ENCODE measurements at regions not wholly inside any gene's neighbourhood (a gene's known extent, or its start where the extent isn't known, plus 50 kb on each side); places are given as distances from the start of the nearest gene placed in this dataset.

DNA sequence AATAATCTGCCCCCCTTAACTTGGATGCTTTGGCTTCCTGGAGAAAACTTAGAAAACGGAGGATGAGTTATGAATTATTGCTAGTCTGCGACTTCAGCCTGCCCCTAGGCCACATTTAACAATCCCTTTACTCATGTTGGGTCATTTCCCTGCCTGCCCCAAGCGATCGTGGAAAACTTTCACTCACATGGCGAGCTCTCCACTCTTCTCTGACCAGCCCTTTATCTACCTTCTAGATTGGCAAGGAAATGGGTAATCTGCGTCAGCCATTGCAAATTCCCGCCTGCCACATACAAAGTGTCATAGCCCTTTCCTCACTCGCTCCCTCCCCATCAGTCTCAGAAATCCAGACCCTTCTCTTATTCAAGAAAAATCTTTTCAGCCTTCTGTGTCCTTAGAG lies 154.3 kb upstream of the IRS2 start:
- no peak for TF ChIP-seq POLR2A (IDR thresholded peaks at IDR 0.05)
- TF ChIP-seq, protein P1, sequence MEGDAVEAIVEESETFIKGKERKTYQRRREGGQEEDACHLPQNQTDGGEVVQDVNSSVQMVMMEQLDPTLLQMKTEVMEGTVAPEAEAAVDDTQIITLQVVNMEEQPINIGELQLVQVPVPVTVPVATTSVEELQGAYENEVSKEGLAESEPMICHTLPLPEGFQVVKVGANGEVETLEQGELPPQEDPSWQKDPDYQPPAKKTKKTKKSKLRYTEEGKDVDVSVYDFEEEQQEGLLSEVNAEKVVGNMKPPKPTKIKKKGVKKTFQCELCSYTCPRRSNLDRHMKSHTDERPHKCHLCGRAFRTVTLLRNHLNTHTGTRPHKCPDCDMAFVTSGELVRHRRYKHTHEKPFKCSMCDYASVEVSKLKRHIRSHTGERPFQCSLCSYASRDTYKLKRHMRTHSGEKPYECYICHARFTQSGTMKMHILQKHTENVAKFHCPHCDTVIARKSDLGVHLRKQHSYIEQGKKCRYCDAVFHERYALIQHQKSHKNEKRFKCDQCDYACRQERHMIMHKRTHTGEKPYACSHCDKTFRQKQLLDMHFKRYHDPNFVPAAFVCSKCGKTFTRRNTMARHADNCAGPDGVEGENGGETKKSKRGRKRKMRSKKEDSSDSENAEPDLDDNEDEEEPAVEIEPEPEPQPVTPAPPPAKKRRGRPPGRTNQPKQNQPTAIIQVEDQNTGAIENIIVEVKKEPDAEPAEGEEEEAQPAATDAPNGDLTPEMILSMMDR (IDR thresholded peaks at IDR 0.05) = no peak
